ENCODE measurements at regions not wholly inside any gene's neighbourhood (a gene's known extent, or its start where the extent isn't known, plus 50 kb on each side); places are given as distances from the start of the nearest gene placed in this dataset.

GRCh38 chr13:86201477-86201876 lies 402.3 kb upstream of the SLITRK6 start:
- intact Hi-C loops (cut with micrococcal nuclease) = no loop called here
- no peak overlapping the region for H3K4me3 ChIP-seq (ENCODE audit: low read length)
- ATAC-seq = no peak
- no peak overlapping the region for H3K27ac ChIP-seq (ENCODE audit: low read depth, low read length)
- no peaks in the 10 kb centered on the region for H3K36me3 ChIP-seq (ENCODE audit: control insufficient read depth in 2 of 3, insufficient read depth in 3 of 3, low read length in 3 of 3)
- H3K4me3 Mint-ChIP-seq = no peak overlapping the region
- H3K4me1 ChIP-seq (ENCODE audit: control insufficient read depth in 2 of 2, insufficient read depth in 2 of 2, low read length in 2 of 2) = no peaks in the 10 kb centered on the region
- H3K36me3 Mint-ChIP-seq = no peaks in the 10 kb centered on the region
- H3K4me1 Mint-ChIP-seq = no peaks in the 10 kb centered on the region
- peaks cover 0 to 2% (median 0%) of the 10 kb centered on the region in 11 donors for H3K9me3 Mint-ChIP-seq
- CTCF ChIA-PET = no interaction called here
- POLR2A ChIA-PET = no interaction called here
- no peak overlapping the region for H3K27ac Mint-ChIP-seq
- no peaks in the 10 kb centered on the region for H3K27me3 Mint-ChIP-seq
- no peak for DNase-seq
- H3K9me3 ChIP-seq (ENCODE audit: control insufficient read depth in 2 of 3, low read length in 3 of 3) = no peaks in the 10 kb centered on the region
- H3K27me3 ChIP-seq (ENCODE audit: control insufficient read depth in 2 of 2, insufficient read depth in 2 of 2, low read length in 2 of 2) = no peaks in the 10 kb centered on the region

- no peak overlapping the region for H3K4me3 Mint-ChIP-seq
- peaks cover 0 to 14% (median 6%) of the 10 kb centered on the region in 11 donors for H3K9me3 Mint-ChIP-seq
- H3K36me3 Mint-ChIP-seq = no peaks in the 10 kb centered on the region
- no peak overlapping the region for H3K27ac Mint-ChIP-seq
- ATAC-seq (no peak), DNase-seq (no peak)
- ChIA-PET CTCF (no interaction called here), POLR2A (no interaction called here)
- H3K4me1 ChIP-seq (ENCODE audit: control insufficient read depth in 2 of 2, insufficient read depth in 2 of 2, low read length in 2 of 2) = no peaks in the 10 kb centered on the region
- no peaks in the 10 kb centered on the region for H3K9me3 ChIP-seq (ENCODE audit: control insufficient read depth in 2 of 3, low read length in 3 of 3)
- no peak overlapping the region for H3K27ac ChIP-seq (ENCODE audit: low read depth, low read length)
- H3K36me3 ChIP-seq (ENCODE audit: control insufficient read depth in 2 of 3, insufficient read depth in 3 of 3, low read length in 3 of 3) = no peaks in the 10 kb centered on the region
- H3K4me1 Mint-ChIP-seq = no peaks in the 10 kb centered on the region
- intact Hi-C loops (cut with micrococcal nuclease) = no loop called here
- H3K4me3 ChIP-seq (ENCODE audit: low read length) = no peak overlapping the region
- H3K27me3 ChIP-seq (ENCODE audit: control insufficient read depth in 2 of 2, insufficient read depth in 2 of 2, low read length in 2 of 2) = no peaks in the 10 kb centered on the region
- H3K27me3 Mint-ChIP-seq = no peaks in the 10 kb centered on the region
Observed at GRCh38 chr13:86193281-86193680, 394.1 kb upstream of the SLITRK6 start.

GRCh38 chr13:86188170-86188569 lies 389.0 kb upstream of the SLITRK6 start:
- H3K9me3 Mint-ChIP-seq = peaks cover 4 to 26% (median 11%) of the 10 kb centered on the region in 11 donors
- H3K4me3 Mint-ChIP-seq = no peak overlapping the region
- no peak for ATAC-seq
- no peaks in the 10 kb centered on the region for H3K36me3 ChIP-seq (ENCODE audit: control insufficient read depth in 2 of 3, insufficient read depth in 3 of 3, low read length in 3 of 3)
- DNase-seq = no peak
- no peak overlapping the region for H3K4me3 ChIP-seq (ENCODE audit: low read length)
- no peak overlapping the region for H3K27ac Mint-ChIP-seq
- H3K36me3 Mint-ChIP-seq = peaks cover 0 to 3% (median 0%) of the 10 kb centered on the region in 5 donors
- POLR2A ChIA-PET = no interaction called here
- H3K9me3 ChIP-seq (ENCODE audit: control insufficient read depth in 2 of 3, low read length in 3 of 3) = no peaks in the 10 kb centered on the region
- H3K27ac ChIP-seq (ENCODE audit: low read depth, low read length) = no peak overlapping the region
- H3K4me1 Mint-ChIP-seq = no peaks in the 10 kb centered on the region
- intact Hi-C loops (cut with micrococcal nuclease) = no loop called here
- H3K4me1 ChIP-seq (ENCODE audit: control insufficient read depth in 2 of 2, insufficient read depth in 2 of 2, low read length in 2 of 2) = no peaks in the 10 kb centered on the region
- no peaks in the 10 kb centered on the region for H3K27me3 Mint-ChIP-seq
- CTCF ChIA-PET = no interaction called here
- no peaks in the 10 kb centered on the region for H3K27me3 ChIP-seq (ENCODE audit: control insufficient read depth in 2 of 2, insufficient read depth in 2 of 2, low read length in 2 of 2)

GRCh38 chr13:86185636-86186035 lies 386.4 kb upstream of the SLITRK6 start:
- peaks cover 0 to 3% (median 0%) of the 10 kb centered on the region in 5 donors for H3K36me3 Mint-ChIP-seq

GRCh38 chr13:86185107-86185506 lies 385.9 kb upstream of the SLITRK6 start:
- Mint-ChIP-seq H3K36me3 (peaks cover 0 to 3% (median 0%) of the 10 kb centered on the region in 5 donors), H3K4me1 (peaks cover 0 to 2% (median 0%) of the 10 kb centered on the region in 7 donors), H3K27ac (no peak overlapping the region), H3K27me3 (no peaks in the 10 kb centered on the region), H3K9me3 (peaks cover 4 to 31% (median 12%) of the 10 kb centered on the region in 11 donors), H3K4me3 (no peak overlapping the region)
- H3K27me3 ChIP-seq (ENCODE audit: control insufficient read depth in 2 of 2, insufficient read depth in 2 of 2, low read length in 2 of 2) = no peaks in the 10 kb centered on the region
- DNase-seq (no peak), ATAC-seq (no peak)
- H3K27ac ChIP-seq (ENCODE audit: low read depth, low read length) = no peak overlapping the region
- H3K36me3 ChIP-seq (ENCODE audit: control insufficient read depth in 2 of 3, insufficient read depth in 3 of 3, low read length in 3 of 3) = no peaks in the 10 kb centered on the region
- no peak overlapping the region for H3K4me3 ChIP-seq (ENCODE audit: low read length)
- H3K9me3 ChIP-seq (ENCODE audit: control insufficient read depth in 2 of 3, low read length in 3 of 3) = no peaks in the 10 kb centered on the region
- CTCF ChIA-PET = no interaction called here
- no peaks in the 10 kb centered on the region for H3K4me1 ChIP-seq (ENCODE audit: control insufficient read depth in 2 of 2, insufficient read depth in 2 of 2, low read length in 2 of 2)
- intact Hi-C loops (cut with micrococcal nuclease) = no loop called here
- POLR2A ChIA-PET = no interaction called here

More at GRCh38 chr13:86185636-86186035, 386.4 kb upstream of the SLITRK6 start:
- Histone ChIP-seq H3K27me3 (ENCODE audit: control insufficient read depth in 2 of 2, insufficient read depth in 2 of 2, low read length in 2 of 2) (no peaks in the 10 kb centered on the region), H3K9me3 (ENCODE audit: control insufficient read depth in 2 of 3, low read length in 3 of 3) (no peaks in the 10 kb centered on the region), H3K4me1 (ENCODE audit: control insufficient read depth in 2 of 2, insufficient read depth in 2 of 2, low read length in 2 of 2) (no peaks in the 10 kb centered on the region), H3K4me3 (ENCODE audit: low read length) (no peak overlapping the region), H3K36me3 (ENCODE audit: control insufficient read depth in 2 of 3, insufficient read depth in 3 of 3, low read length in 3 of 3) (no peaks in the 10 kb centered on the region), H3K27ac (ENCODE audit: low read depth, low read length) (no peak overlapping the region)
- POLR2A ChIA-PET = no interaction called here
- ATAC-seq = no peak
- H3K4me1 Mint-ChIP-seq = peaks cover 0 to 2% (median 0%) of the 10 kb centered on the region in 7 donors
- H3K27ac Mint-ChIP-seq = no peak overlapping the region
- H3K9me3 Mint-ChIP-seq = peaks cover 4 to 31% (median 15%) of the 10 kb centered on the region in 11 donors
- no peak overlapping the region for H3K4me3 Mint-ChIP-seq
- CTCF ChIA-PET = no interaction called here
- intact Hi-C loops (cut with micrococcal nuclease) = no loop called here
- DNase-seq = no peak
- no peaks in the 10 kb centered on the region for H3K27me3 Mint-ChIP-seq

- no peaks in the 10 kb centered on the region for H3K27me3 ChIP-seq (ENCODE audit: control insufficient read depth in 2 of 2, insufficient read depth in 2 of 2, low read length in 2 of 2)
- Mint-ChIP-seq H3K27ac (no peak overlapping the region), H3K9me3 (peaks cover 0 to 15% (median 5%) of the 10 kb centered on the region in 11 donors), H3K27me3 (no peaks in the 10 kb centered on the region), H3K4me1 (no peaks in the 10 kb centered on the region), H3K4me3 (no peak overlapping the region), H3K36me3 (no peaks in the 10 kb centered on the region)
- H3K9me3 ChIP-seq (ENCODE audit: control insufficient read depth in 2 of 3, low read length in 3 of 3) = no peaks in the 10 kb centered on the region
- ChIA-PET POLR2A (no interaction called here), CTCF (no interaction called here)
- H3K4me3 ChIP-seq (ENCODE audit: low read length) = no peak overlapping the region
- no peaks in the 10 kb centered on the region for H3K36me3 ChIP-seq (ENCODE audit: control insufficient read depth in 2 of 3, insufficient read depth in 3 of 3, low read length in 3 of 3)
- DNase-seq (no peak), ATAC-seq (no peak)
- no peaks in the 10 kb centered on the region for H3K4me1 ChIP-seq (ENCODE audit: control insufficient read depth in 2 of 2, insufficient read depth in 2 of 2, low read length in 2 of 2)
- intact Hi-C loops (cut with micrococcal nuclease) = no loop called here
- no peak overlapping the region for H3K27ac ChIP-seq (ENCODE audit: low read depth, low read length)
Observed at GRCh38 chr13:86174622-86175021, 375.4 kb upstream of the SLITRK6 start.

GRCh38 chr13:86172961-86173360 lies 373.7 kb upstream of the SLITRK6 start:
- Histone ChIP-seq H3K4me1 (ENCODE audit: control insufficient read depth in 2 of 2, insufficient read depth in 2 of 2, low read length in 2 of 2) (no peaks in the 10 kb centered on the region), H3K4me3 (ENCODE audit: low read length) (no peak overlapping the region), H3K27ac (ENCODE audit: low read depth, low read length) (no peak overlapping the region), H3K36me3 (ENCODE audit: control insufficient read depth in 2 of 3, insufficient read depth in 3 of 3, low read length in 3 of 3) (no peaks in the 10 kb centered on the region), H3K27me3 (ENCODE audit: control insufficient read depth in 2 of 2, insufficient read depth in 2 of 2, low read length in 2 of 2) (no peaks in the 10 kb centered on the region), H3K9me3 (ENCODE audit: control insufficient read depth in 2 of 3, low read length in 3 of 3) (no peaks in the 10 kb centered on the region)
- Mint-ChIP-seq H3K27ac (no peak overlapping the region), H3K27me3 (no peaks in the 10 kb centered on the region), H3K9me3 (peaks cover 0 to 12% (median 4%) of the 10 kb centered on the region in 11 donors), H3K4me3 (no peak overlapping the region), H3K4me1 (no peaks in the 10 kb centered on the region), H3K36me3 (no peaks in the 10 kb centered on the region)
- ATAC-seq (no peak), DNase-seq (no peak)
- ChIA-PET POLR2A (no interaction called here), CTCF (no interaction called here)
- intact Hi-C loops (cut with micrococcal nuclease) = no loop called here

Data from naive thymus-derived CD4-positive, alpha-beta T cell (primary cell).